ENCODE measurements at regions not wholly inside any gene's neighbourhood (a gene's known extent, or its start where the extent isn't known, plus 50 kb on each side); places are given as distances from the start of the nearest gene placed in this dataset.

- DNase-seq: no peak
These were observed 238.5 kb downstream of the TBX18 start for GRCh38 chr6:84525907-84526306.

- no peak for DNase-seq
These were observed 239.8 kb downstream of the TBX18 start for GRCh38 chr6:84524636-84525035.

- peak in 1 of 3 donors; percentile 67 for DNase-seq
These were observed 242.3 kb downstream of the TBX18 start for GRCh38 chr6:84522135-84522549.

GRCh38 chr6:84521511-84521910 is 242.9 kb downstream of the TBX18 start:
- DNase-seq: no peak

- DNase-seq: no peak
These were observed 246.5 kb downstream of the TBX18 start for GRCh38 chr6:84517741-84518530.

GRCh38 chr6:84516154-84516553 is 248.2 kb downstream of the TBX18 start:
- DNase-seq: no peak

- DNase-seq: peak in 1 of 3 donors; percentile 26
These were observed 249.3 kb downstream of the TBX18 start for GRCh38 chr6:84515067-84515466.

GRCh38 chr6:84514089-84514971 is 250.1 kb downstream of the TBX18 start:
- no peak for DNase-seq

GRCh38 chr6:84512391-84512790 is 252.0 kb downstream of the TBX18 start:
- DNase-seq: no peak

- no peak for DNase-seq
These were observed 252.5 kb downstream of the TBX18 start for GRCh38 chr6:84511929-84512328.

- no peak for DNase-seq
These were observed 255.4 kb downstream of the TBX18 start for GRCh38 chr6:84508981-84509380.

- no peak for DNase-seq
These were observed 256.1 kb downstream of the TBX18 start for GRCh38 chr6:84508334-84508733.

- DNase-seq: no peak
These were observed 260.4 kb downstream of the TBX18 start for GRCh38 chr6:84504025-84504424.

GRCh38 chr6:84501315-84501714 is 263.1 kb downstream of the TBX18 start:
- DNase-seq: no peak

GRCh38 chr6:84500726-84501125 is 263.7 kb downstream of the TBX18 start:
- DNase-seq: no peak

- DNase-seq: no peak
These were observed 265.5 kb downstream of the TBX18 start for GRCh38 chr6:84498905-84499304.

GRCh38 chr6:84492241-84493165 is 265.1 kb upstream of the CEP162 start:
- peak in 1 of 3 donors; percentile 17 for DNase-seq

- no peak for DNase-seq
These were observed 262.2 kb upstream of the CEP162 start for GRCh38 chr6:84489598-84489997.

GRCh38 chr6:84486526-84486925 is 259.1 kb upstream of the CEP162 start:
- DNase-seq: no peak

GRCh38 chr6:84469144-84469543 is 241.7 kb upstream of the CEP162 start:
- no peak for DNase-seq

- DNase-seq: no peak
These were observed 239.9 kb upstream of the CEP162 start for GRCh38 chr6:84467296-84467695.

GRCh38 chr6:84466511-84466910 is 239.1 kb upstream of the CEP162 start:
- DNase-seq: no peak

Data from muscle of back (tissue), 3 donors.